ENCODE measurements at regions not wholly inside any gene's neighbourhood (a gene's known extent, or its start where the extent isn't known, plus 50 kb on each side); places are given as distances from the start of the nearest gene placed in this dataset.

- TF ChIP-seq POLR2A (IDR thresholded peaks at IDR 0.05; ENCODE audit: extremely low read depth, insufficient read length) (no peak), CTCF (IDR thresholded peaks at IDR 0.05; ENCODE audit: low read depth, low read length) (peak; percentile 16), MAX (IDR thresholded peaks at IDR 0.05; ENCODE audit: low read depth, low read length) (no peak), MYC (IDR thresholded peaks at IDR 0.05; ENCODE audit: low read depth, low read length) (no peak)
Measured at GRCh38 chr19:27774337-27774736, 1438.6 kb downstream of the UQCRFS1 start.
